H9 (cell line): ENCODE measurements at regions not wholly inside any gene's neighbourhood (a gene's known extent, or its start where the extent isn't known, plus 50 kb on each side); places are given as distances from the start of the nearest gene placed in this dataset.

Experiments
- DNase-seq: peaks from one replicate; pipeline ENCODE4 v3.0.0-alpha.2; 2017
- H2AFZ ChIP-seq: one replicate; pipeline ENCODE4 v1.6.1; 2013; ENCODE audit warnings: mild to moderate bottlenecking, low read length, control low read depth, moderate library complexity
- H2AK5ac ChIP-seq: 2 replicates; pipeline ENCODE4 v1.6.1; 2013; ENCODE audit warnings: low read length, control low read depth, mixed read lengths; ENCODE audit not compliant: insufficient read length
- H2BK120ac ChIP-seq: one replicate; pipeline ENCODE4 v1.6.1; 2013; ENCODE audit warnings: low read depth, mild to moderate bottlenecking, low read length, control low read depth, inconsistent platforms; ENCODE audit not compliant: poor library complexity, severe bottlenecking
- H2BK12ac ChIP-seq: 2 replicates; pipeline ENCODE4 v1.6.1; 2013; ENCODE audit warnings: low read length, control low read depth, mixed read lengths, low read depth; ENCODE audit not compliant: insufficient read length
- H2BK15ac ChIP-seq: 2 replicates; pipeline ENCODE4 v1.6.1; 2013; ENCODE audit warnings: low read depth, low read length, control low read depth
- H2BK20ac ChIP-seq: one replicate; pipeline ENCODE4 v1.6.1; 2013; ENCODE audit warnings: low read depth, mild to moderate bottlenecking, low read length, control low read depth, inconsistent platforms; ENCODE audit not compliant: poor library complexity, severe bottlenecking
- H2BK5ac ChIP-seq: 2 replicates; pipeline ENCODE4 v1.6.1; 2013; ENCODE audit warnings: low read length, control low read depth, mixed read lengths; ENCODE audit not compliant: insufficient read length
- H3K14ac ChIP-seq: 2 replicates; pipeline ENCODE4 v1.6.1; 2013; ENCODE audit warnings: low read length, control low read depth; ENCODE audit not compliant: insufficient read depth
- H3K18ac ChIP-seq: 2 replicates; pipeline ENCODE4 v1.6.1; 2013; ENCODE audit warnings: low read depth, mild to moderate bottlenecking, mixed read lengths, low read length, control low read depth; ENCODE audit not compliant: insufficient read length
- H3K23ac ChIP-seq: 2 replicates; pipeline ENCODE4 v1.6.1; 2013; ENCODE audit warnings: low read length, control low read depth, mixed read lengths, low read depth; ENCODE audit not compliant: insufficient read length
- H3K23me2 ChIP-seq: 2 replicates; pipeline ENCODE4 v1.6.1; 2013; ENCODE audit warnings: low read depth, mild to moderate bottlenecking, mixed read lengths, low read length, control low read depth; ENCODE audit not compliant: insufficient read length, poor library complexity, severe bottlenecking
- H3K27ac ChIP-seq: 2 replicates; pipeline ENCODE4 v1.5.1; 2013; ENCODE audit warnings: low read length, control low read depth, mixed read lengths, low read depth; ENCODE audit not compliant: insufficient read length
- H3K27me3 ChIP-seq: 2 replicates; pipeline ENCODE4 v1.6.1; 2013; ENCODE audit warnings: low read length, control low read depth, inconsistent platforms; ENCODE audit not compliant: insufficient read depth
- H3K4ac ChIP-seq: 2 replicates; pipeline ENCODE4 v1.6.1; 2013; ENCODE audit warnings: low read depth, mild to moderate bottlenecking, control low read depth, inconsistent platforms, low read length, moderate library complexity
- H3K4me1 ChIP-seq: 2 replicates; pipeline ENCODE4 v1.6.1; 2013; ENCODE audit warnings: low read length, control low read depth, inconsistent platforms; ENCODE audit not compliant: insufficient read depth
- H3K4me2 ChIP-seq: 2 replicates; pipeline ENCODE4 v1.6.1; 2013; ENCODE audit warnings: low read length, control low read depth, mixed read lengths; ENCODE audit not compliant: insufficient read length, insufficient read depth
- H3K56ac ChIP-seq: 2 replicates; pipeline ENCODE4 v1.6.1; 2013; ENCODE audit warnings: low read depth, mild to moderate bottlenecking, mixed read lengths, low read length, control low read depth; ENCODE audit not compliant: insufficient read length
- H3K79me1 ChIP-seq: 2 replicates; pipeline ENCODE4 v1.6.1; 2013; ENCODE audit warnings: low read depth, mild to moderate bottlenecking, moderate library complexity, low read length, control low read depth, inconsistent platforms; ENCODE audit not compliant: insufficient read depth, poor library complexity, severe bottlenecking
- H3K79me2 ChIP-seq: 2 replicates; pipeline ENCODE4 v1.6.1; 2013; ENCODE audit warnings: low read length, control low read depth, inconsistent platforms; ENCODE audit not compliant: insufficient read depth
- H3K9ac ChIP-seq: 2 replicates; pipeline ENCODE4 v1.6.1; 2013; ENCODE audit warnings: low read length, control low read depth, mixed read lengths; ENCODE audit not compliant: insufficient read length; ENCODE audit errors: extremely low read depth
- H3K9me3 ChIP-seq: one replicate; pipeline ENCODE4 v1.6.1; 2013; ENCODE audit warnings: low read depth, low read length, inconsistent platforms; ENCODE audit not compliant: control insufficient read depth
- H3T11ph ChIP-seq: one replicate; pipeline ENCODE4 v1.6.1; 2013; ENCODE audit warnings: mild to moderate bottlenecking, low read length, control low read depth, inconsistent platforms
- H4K20me1 ChIP-seq: one replicate; pipeline ENCODE4 v1.6.1; 2013; ENCODE audit not compliant: control insufficient read depth, insufficient read length, insufficient read depth
- H4K5ac ChIP-seq: 2 replicates; pipeline ENCODE4 v1.6.1; 2013; ENCODE audit warnings: low read depth, mild to moderate bottlenecking, mixed read lengths, low read length, control low read depth; ENCODE audit not compliant: insufficient read length
- H4K8ac ChIP-seq: replicated peaks from 2 replicates; pipeline ENCODE4 v1.6.1; 2013; ENCODE audit warnings: low read length, control low read depth, mixed read lengths, low read depth; ENCODE audit not compliant: insufficient read length
- H4K91ac ChIP-seq: 2 replicates; pipeline ENCODE4 v1.6.1; 2013; ENCODE audit warnings: low read depth, mild to moderate bottlenecking, moderate library complexity, mixed read lengths, low read length, control low read depth; ENCODE audit not compliant: insufficient read length
- H3K27ac Mint-ChIP-seq, 3 experiments: 2 replicates in 2 of 3; 3 replicates in 1 of 3; pipeline ENCODE4 v1.8.0; 2020 to 2021; ENCODE audit warnings: mixed read lengths in 3 of 3, mild to moderate bottlenecking in 1 of 3, moderate library complexity in 1 of 3
- H3K27me3 Mint-ChIP-seq: 2 replicates; pipeline ENCODE4 v1.8.0; 2021; ENCODE audit warnings: low read depth, mild to moderate bottlenecking, moderate library complexity, mixed read lengths
- H3K36me3 Mint-ChIP-seq, 3 experiments: 2 replicates in 2 of 3; 3 replicates in 1 of 3; pipeline ENCODE4 v1.8.0; 2020 to 2021; ENCODE audit warnings: low read depth in 3 of 3, mixed read lengths in 3 of 3; ENCODE audit not compliant: insufficient read depth in 1 of 3
- H3K4me1 Mint-ChIP-seq, 2 experiments: 2 replicates each; pipeline ENCODE4 v1.8.0; 2020; ENCODE audit warnings: mixed read lengths in 2 of 2
- H3K4me3 Mint-ChIP-seq, 2 experiments: 2 replicates in 1 of 2; 3 replicates in 1 of 2; pipeline ENCODE4 v1.8.0; 2020 to 2021; ENCODE audit warnings: mild to moderate bottlenecking in 2 of 2, mixed read lengths in 2 of 2, moderate library complexity in 1 of 2
- H3K9me3 Mint-ChIP-seq, 2 experiments: 2 replicates in 1 of 2; 3 replicates in 1 of 2; pipeline ENCODE4 v1.8.0; 2020; ENCODE audit warnings: mild to moderate bottlenecking in 2 of 2, mixed read lengths in 2 of 2, moderate library complexity in 1 of 2
- CTCF ChIP-seq: fragments of 200-600 bp; sonication (generic); conservative IDR thresholded peaks from 3 replicates; pipeline ENCODE4 v1.8.0; 2021; ENCODE audit warnings: antibody characterized with exemption, mild to moderate bottlenecking
- WGBS: extraction: QIAGEN DNeasy Blood & Tissue Kit; methylation state at CpG from one replicate; pipeline ENCODE4 v1.1.7; 2013; ENCODE audit warnings: missing lambda C conversion rate, low lambda C conversion rate, mixed read lengths; ENCODE audit not compliant: insufficient read length; ENCODE audit errors: extremely low coverage; 5-methylcytosine and 5-hydroxymethylcytosine counted together

- Mint-ChIP-seq H3K4me3 (no peak overlapping the region), H3K9me3 (peaks cover 0 to 2% of the 10 kb centered on the region in 2 experiments; a peak in 1 of 5 replicates), H3K4me1 (peaks cover 41 to 45% of the 10 kb centered on the region in 2 experiments), H3K27ac (no peak overlapping the region), H3K36me3 (peaks cover 0 to 14% (median 0%) of the 10 kb centered on the region in 3 experiments; a peak in 1 of 7 replicates), H3K27me3 (no peaks in the 10 kb centered on the region; the same call in none of the 2 replicates)
- H4K8ac ChIP-seq: no peak overlapping the region
- no peak overlapping the region for H3K27ac ChIP-seq
- no peak overlapping the region for H3K14ac ChIP-seq
- H4K91ac ChIP-seq: no peak overlapping the region
- no peaks in the 10 kb centered on the region for H3K27me3 ChIP-seq
- no peaks in the 10 kb centered on the region for H4K20me1 ChIP-seq
- peaks cover 3% of the 10 kb centered on the region; the same call in 1 of the 2 replicates for H3K4me1 ChIP-seq
- no peak overlapping the region for H3K4me2 ChIP-seq
- H2BK15ac ChIP-seq: no peak overlapping the region
- H3K23me2 ChIP-seq: no peaks in the 10 kb centered on the region
- TF ChIP-seq CTCF: no peak
- no peak overlapping the region for H3T11ph ChIP-seq
- H4K5ac ChIP-seq: no peak overlapping the region
- H3K56ac ChIP-seq: no peak overlapping the region
- no peak overlapping the region for H3K23ac ChIP-seq
- H2BK5ac ChIP-seq: no peak overlapping the region
- no peak overlapping the region for H3K4ac ChIP-seq
- no peak overlapping the region for H2BK12ac ChIP-seq
- H2BK120ac ChIP-seq: no peak overlapping the region
- no peaks in the 10 kb centered on the region for H3K79me2 ChIP-seq
- H2BK20ac ChIP-seq: no peak overlapping the region
- H2AK5ac ChIP-seq: no peak overlapping the region
- H2AFZ ChIP-seq: no peak overlapping the region
- no peak overlapping the region for H3K9ac ChIP-seq
- no peaks in the 10 kb centered on the region for H3K9me3 ChIP-seq
- no peak overlapping the region for H3K18ac ChIP-seq
- DNase-seq: no peak
- no CpG with 5 or more reads among the region's 15 CpGs for WGBS
- no peaks in the 10 kb centered on the region for H3K79me1 ChIP-seq
Measured at GRCh38 chr15:25990220-25990619, 127.1 kb upstream of the ATP10A start.
